GM23338 (cell line): ENCODE measurements at regions not wholly inside any gene's neighbourhood (a gene's known extent, or its start where the extent isn't known, plus 50 kb on each side); places are given as distances from the start of the nearest gene placed in this dataset.

Experiments
- ATAC-seq: fragments of 200-7000 bp; cut with Tn5 transposase; 3 replicates; pipeline ENCODE4 v1.9.1; 2020
- DNase-seq: peaks from one replicate; pipeline ENCODE4 v3.0.0-alpha.2; 2015; ENCODE audit warnings: low spot score
- H2AFZ ChIP-seq: fragments of 200-600 bp; sonication (generic); 2 replicates; pipeline ENCODE4 v1.8.0; 2016; ENCODE audit warnings: antibody characterized with exemption, mild to moderate bottlenecking, moderate library complexity
- H3F3A ChIP-seq: fragments of 200-600 bp; sonication (generic); replicated peaks from 2 replicates; pipeline ENCODE4 v1.8.0; 2017; ENCODE audit warnings: antibody characterized with exemption, mixed run types, low read depth
- H3K27ac ChIP-seq: fragments of 200-600 bp; sonication (generic); 2 replicates; pipeline ENCODE4 v1.6.1; 2016; ENCODE audit warnings: low read depth
- H3K27me3 ChIP-seq: fragments of 200-600 bp; sonication (generic); 2 replicates; pipeline ENCODE4 v1.8.0; 2016; ENCODE audit warnings: mild to moderate bottlenecking, mixed run types, moderate library complexity; ENCODE audit not compliant: insufficient read depth
- H3K36me3 ChIP-seq: fragments of 200-600 bp; sonication (generic); 2 replicates; pipeline ENCODE4 v1.8.0; 2016; ENCODE audit warnings: mild to moderate bottlenecking; ENCODE audit not compliant: insufficient read depth
- H3K4me1 ChIP-seq: fragments of 200-600 bp; sonication (generic); 2 replicates; pipeline ENCODE4 v1.8.0; 2016; ENCODE audit warnings: mild to moderate bottlenecking, moderate library complexity; ENCODE audit not compliant: insufficient read depth
- H3K4me2 ChIP-seq: fragments of 200-600 bp; sonication (generic); 2 replicates; pipeline ENCODE4 v1.7.1; 2017; ENCODE audit warnings: mixed run types
- H3K4me3 ChIP-seq: fragments of 200-600 bp; sonication (generic); 2 replicates; pipeline ENCODE4 v1.6.1; 2016; ENCODE audit warnings: mixed run types
- H3K79me2 ChIP-seq: fragments of 200-600 bp; sonication (generic); replicated peaks from 2 replicates; pipeline ENCODE4 v1.8.0; 2017; ENCODE audit warnings: mild to moderate bottlenecking; ENCODE audit not compliant: insufficient read depth
- H3K9me2 ChIP-seq: fragments of 200-600 bp; sonication (generic); 2 replicates; pipeline ENCODE4 v1.8.0; 2017; ENCODE audit not compliant: insufficient read depth
- H4K20me1 ChIP-seq: fragments of 200-600 bp; sonication (generic); replicated peaks from 2 replicates; pipeline ENCODE4 v1.8.0; 2017; ENCODE audit warnings: mild to moderate bottlenecking; ENCODE audit not compliant: insufficient read depth
- H3K27ac Mint-ChIP-seq: 2 replicates; pipeline ENCODE4 v1.8.0; 2020; ENCODE audit warnings: inconsistent platforms, mild to moderate bottlenecking, moderate library complexity, mixed read lengths
- H3K27me3 Mint-ChIP-seq: 3 replicates; pipeline ENCODE4 v1.8.0; 2022; ENCODE audit warnings: low read depth, mild to moderate bottlenecking, moderate library complexity, mixed read lengths, inconsistent platforms; ENCODE audit not compliant: insufficient read depth, poor library complexity
- H3K36me3 Mint-ChIP-seq: 3 replicates; pipeline ENCODE4 v1.8.0; 2021; ENCODE audit warnings: low read depth, mild to moderate bottlenecking, inconsistent platforms, moderate library complexity, mixed read lengths
- H3K4me1 Mint-ChIP-seq: 3 replicates; pipeline ENCODE4 v1.8.0; 2020; ENCODE audit warnings: mild to moderate bottlenecking, inconsistent platforms, mixed read lengths
- H3K4me3 Mint-ChIP-seq: 3 replicates; pipeline ENCODE4 v1.8.0; 2021; ENCODE audit warnings: moderate library complexity, mild to moderate bottlenecking, inconsistent platforms, mixed read lengths
- H3K9me3 Mint-ChIP-seq: 3 replicates; pipeline ENCODE4 v1.8.0; 2020; ENCODE audit warnings: moderate library complexity, mild to moderate bottlenecking, inconsistent platforms, mixed read lengths
- CREB1 ChIP-seq: fragments of 250-450 bp; sonication (Bioruptor Pico); IDR thresholded peaks from 2 replicates; pipeline ENCODE4 v1.5.0; 2020; ENCODE audit warnings: low read depth, mild to moderate bottlenecking, moderate library complexity
- CTCF ChIP-seq, 2 experiments: fragments of 200-600 bp in 1 of 2; sonication (generic) in 1 of 2; conservative IDR thresholded peaks; 2 replicates each; pipeline versions ENCODE4 v1.5.1 to v1.6.1; 2016 to 2017; ENCODE audit warnings: antibody characterized with exemption in 2 of 2, low read depth in 2 of 2, mild to moderate bottlenecking in 2 of 2, moderate library complexity in 1 of 2
- ETS1 ChIP-seq: IDR thresholded peaks from 2 replicates; pipeline ENCODE4 v1.6.1; 2016; ENCODE audit warnings: antibody characterized with exemption
- EZH2 ChIP-seq: fragments of 200-600 bp; sonication (generic); IDR thresholded peaks from one replicate; pipeline ENCODE4 v1.8.0; 2017; ENCODE audit warnings: antibody characterized with exemption, mild to moderate bottlenecking, low read depth; ENCODE audit not compliant: unreplicated experiment
- EZH2phosphoT487 ChIP-seq: fragments of 200-600 bp; sonication (generic); IDR thresholded peaks from one replicate; pipeline ENCODE4 v1.8.1; 2018; ENCODE audit warnings: antibody characterized with exemption; ENCODE audit not compliant: unreplicated experiment
- JUNB ChIP-seq: IDR thresholded peaks from one replicate; pipeline ENCODE4 v1.6.1; 2016; ENCODE audit warnings: antibody characterized with exemption; ENCODE audit not compliant: unreplicated experiment
- NANOG ChIP-seq: IDR thresholded peaks from 2 replicates; pipeline ENCODE4 v1.6.1; 2016; ENCODE audit warnings: antibody characterized with exemption, borderline replicate concordance
- POLR2AphosphoS5 ChIP-seq: IDR thresholded peaks from 2 replicates; pipeline ENCODE4 v1.6.1; 2016; ENCODE audit warnings: antibody characterized with exemption, low read depth
- REST ChIP-seq: IDR thresholded peaks from one replicate; pipeline ENCODE4 v1.6.1; 2018; ENCODE audit warnings: antibody characterized with exemption; ENCODE audit not compliant: unreplicated experiment
- STAT1 ChIP-seq: IDR thresholded peaks from one replicate; pipeline ENCODE4 v1.6.1; 2016; ENCODE audit warnings: antibody characterized with exemption; ENCODE audit not compliant: unreplicated experiment
- ZNF114 ChIP-seq: fragments of 250-450 bp; sonication (Bioruptor Pico); IDR thresholded peaks from 2 replicates; pipeline ENCODE4 v1.5.0; 2020; ENCODE audit warnings: mild to moderate bottlenecking, moderate library complexity
- ZNF331 ChIP-seq: fragments of 250-450 bp; sonication (Bioruptor Pico); IDR thresholded peaks from 2 replicates; pipeline ENCODE4 v1.5.0; 2020; ENCODE audit warnings: low read depth, mild to moderate bottlenecking, moderate library complexity
- ZNF462 ChIP-seq: fragments of 250-450 bp; sonication (Bioruptor Pico); IDR thresholded peaks from 2 replicates; pipeline ENCODE4 v1.5.0; 2020; ENCODE audit warnings: mild to moderate bottlenecking, moderate library complexity

DNA sequence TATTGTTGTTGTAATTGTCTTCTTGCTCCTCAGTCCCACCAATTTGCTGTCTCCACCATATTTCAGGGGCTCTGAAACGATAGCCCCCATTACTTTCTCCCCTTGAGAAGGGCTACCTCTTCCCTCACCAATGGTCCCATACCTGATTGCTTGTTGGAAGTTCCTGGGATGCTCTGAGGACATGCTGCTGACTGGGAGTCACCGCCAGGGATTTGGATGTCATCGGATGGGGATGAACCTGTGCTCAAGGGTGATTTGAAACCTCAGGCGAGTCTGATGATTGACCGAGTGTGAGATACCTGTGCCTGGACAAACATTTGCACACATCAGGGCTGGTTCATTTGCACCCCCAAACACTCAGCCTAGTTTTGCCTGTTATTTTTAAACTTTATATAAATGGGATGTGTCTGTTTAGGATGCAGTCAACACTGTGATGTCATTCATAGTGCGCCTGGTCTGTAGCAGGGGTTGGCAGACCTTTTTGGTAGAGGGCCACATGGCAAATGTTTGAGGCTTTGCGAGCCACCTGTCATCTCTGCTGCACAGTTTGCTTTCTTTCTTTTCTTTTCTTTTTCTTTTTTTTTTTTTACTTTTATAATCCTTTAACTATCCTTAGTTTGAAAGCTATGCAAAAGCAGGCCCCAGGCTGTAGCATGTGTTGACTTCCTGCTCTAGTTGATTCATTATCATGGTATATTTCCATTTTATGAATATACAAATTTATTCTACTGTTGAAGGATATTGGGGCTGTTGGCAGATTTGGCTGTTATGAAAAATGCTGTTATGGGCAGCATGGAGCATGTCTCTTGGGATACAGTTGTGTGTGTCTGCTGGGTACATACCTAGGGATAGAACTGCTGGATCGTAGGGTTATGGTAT is 118.5 kb upstream of the PHACTR3 start:
- H3K27me3 ChIP-seq: no peaks in the 10 kb centered on the region
- H3K4me2 ChIP-seq: no peak overlapping the region
- H3K36me3 ChIP-seq: no peaks in the 10 kb centered on the region
- H3K4me1 ChIP-seq: no peaks in the 10 kb centered on the region
- ATAC-seq (no peak), DNase-seq (no peak)
- Mint-ChIP-seq H3K4me3 (no peak overlapping the region), H3K27ac (no peak overlapping the region), H3K9me3 (no peaks in the 10 kb centered on the region), H3K27me3 (peaks cover 2% of the 10 kb centered on the region), H3K4me1 (peaks cover 5% of the 10 kb centered on the region; the same call in 1 of the 3 replicates), H3K36me3 (no peaks in the 10 kb centered on the region)
- H3K9me2 ChIP-seq: no peaks in the 10 kb centered on the region
- no peak overlapping the region for H3K27ac ChIP-seq
- no peak overlapping the region for H3K4me3 ChIP-seq
- H3K79me2 ChIP-seq: no peaks in the 10 kb centered on the region
- no peaks in the 10 kb centered on the region for H4K20me1 ChIP-seq
- TF ChIP-seq EZH2 (no peak), POLR2AphosphoS5 (no peak), ZNF114 (CRISPR knock-in tag) (no peak), JUNB (no peak), ZNF462 (CRISPR knock-in tag) (no peak), CREB1 (CRISPR knock-in tag) (no peak), EZH2phosphoT487 (no peak), NANOG (no peak), CTCF (conservative IDR thresholded peaks at IDR 0.05; ENCODE audit: low read depth in 2 of 2) (no peak), ETS1 (no peak), STAT1 (no peak), ZNF331 (CRISPR knock-in tag) (no peak), REST (no peak)
- H2AFZ ChIP-seq: no peak overlapping the region
- H3F3A ChIP-seq: no peaks in the 10 kb centered on the region
